OCI-LY1 (cell line): ENCODE measurements at regions not wholly inside any gene's neighbourhood (a gene's known extent, or its start where the extent isn't known, plus 50 kb on each side); places are given as distances from the start of the nearest gene placed in this dataset.

Source experiments
- H2AFZ ChIP-seq: fragments of 200-600 bp; sonication (generic), shearing (Covaris generic); 2 replicates; pipeline ENCODE4 v1.6.0; 2014; ENCODE audit warnings: antibody characterized with exemption, mild to moderate bottlenecking, low read length
- H3F3A ChIP-seq: fragments of 200-600 bp; sonication (generic), shearing (Covaris generic); 2 replicates; pipeline ENCODE4 v1.6.0; 2014; ENCODE audit warnings: mild to moderate bottlenecking, antibody characterized with exemption, low read length, moderate library complexity; ENCODE audit not compliant: insufficient read depth
- H3K27ac ChIP-seq: fragments of 200-600 bp; sonication (generic); 2 replicates; pipeline ENCODE4 v1.5.1; 2014; ENCODE audit warnings: low read length, mixed run types, mild to moderate bottlenecking, low read depth; ENCODE audit not compliant: poor library complexity, severe bottlenecking
- H3K27me3 ChIP-seq: fragments of 200-600 bp; sonication (generic); 2 replicates; pipeline ENCODE4 v1.6.0; 2014; ENCODE audit warnings: antibody characterized with exemption, mild to moderate bottlenecking, low read length, moderate library complexity; ENCODE audit not compliant: insufficient read depth
- H3K36me3 ChIP-seq: fragments of 200-600 bp; sonication (generic); 2 replicates; pipeline ENCODE4 v1.6.1; 2014; ENCODE audit warnings: mild to moderate bottlenecking, antibody characterized with exemption, low read length, moderate library complexity, mixed read lengths; ENCODE audit not compliant: insufficient read depth
- H3K4me1 ChIP-seq: fragments of 200-600 bp; sonication (generic); 2 replicates; pipeline ENCODE4 v1.5.1; 2014; ENCODE audit warnings: mild to moderate bottlenecking, low read length, moderate library complexity; ENCODE audit not compliant: insufficient read depth, severe bottlenecking
- H3K4me2 ChIP-seq: fragments of 200-600 bp; sonication (generic), shearing (Covaris generic); 2 replicates; pipeline ENCODE4 v1.6.1; 2014; ENCODE audit warnings: low read length
- H3K4me3 ChIP-seq: fragments of 200-600 bp; sonication (generic); 2 replicates; pipeline ENCODE4 v1.5.1; 2014; ENCODE audit warnings: low read length, low read depth, mild to moderate bottlenecking, mixed read lengths; ENCODE audit not compliant: poor library complexity, severe bottlenecking
- H3K79me2 ChIP-seq: fragments of 200-600 bp; shearing (Covaris generic); 2 replicates; pipeline ENCODE4 v1.6.1; 2016; ENCODE audit warnings: mixed run types, low read length, mixed read lengths; ENCODE audit not compliant: insufficient read depth
- H3K9ac ChIP-seq: fragments of 200-600 bp; sonication (generic), shearing (Covaris generic); 2 replicates; pipeline ENCODE4 v1.6.1; 2014; ENCODE audit warnings: mild to moderate bottlenecking, low read length, mixed read lengths
- H3K9me2 ChIP-seq: fragments of 200-600 bp; sonication (generic), shearing (Covaris generic); 2 replicates; pipeline ENCODE4 v1.6.1; 2014; ENCODE audit warnings: low read depth, mild to moderate bottlenecking, low read length, mixed read lengths
- H3K9me3 ChIP-seq: fragments of 200-600 bp; shearing (Covaris generic); 2 replicates; pipeline ENCODE4 v1.6.1; 2014; ENCODE audit warnings: low read length, mixed read lengths
- H4K20me1 ChIP-seq: fragments of 200-600 bp; sonication (generic), shearing (Covaris generic); 2 replicates; pipeline ENCODE4 v1.6.0; 2016; ENCODE audit warnings: mild to moderate bottlenecking, low read length; ENCODE audit not compliant: insufficient read depth
- CTCF ChIP-seq: fragments of 200-600 bp; sonication (generic), shearing (Covaris generic); IDR thresholded peaks from 2 replicates; pipeline ENCODE4 v1.5.1; 2017; ENCODE audit warnings: mild to moderate bottlenecking, antibody characterized with exemption, low read length, moderate library complexity, mixed read lengths
- EZH2 ChIP-seq: fragments of 200-600 bp; sonication (generic), shearing (Covaris generic); IDR thresholded peaks from 2 replicates; pipeline ENCODE4 v1.8.0; 2017; ENCODE audit warnings: borderline replicate concordance, mixed run types, mild to moderate bottlenecking, antibody characterized with exemption, low read length, moderate library complexity, mixed read lengths

GRCh38 chr2:180276733-180277132 is 269.6 kb upstream of the CWC22 start:
- no peak overlapping the region for H3K27ac ChIP-seq
- no peak overlapping the region for H3K4me2 ChIP-seq
- TF ChIP-seq CTCF: no peak
- H3K9me2 ChIP-seq: no peaks in the 10 kb centered on the region
- H3K4me1 ChIP-seq: no peaks in the 10 kb centered on the region
- H3K79me2 ChIP-seq: no peaks in the 10 kb centered on the region
- H4K20me1 ChIP-seq: no peaks in the 10 kb centered on the region
- no peaks in the 10 kb centered on the region for H3K36me3 ChIP-seq
- no peak overlapping the region for H3K4me3 ChIP-seq
- H2AFZ ChIP-seq: no peak overlapping the region
- no peaks in the 10 kb centered on the region for H3F3A ChIP-seq
- no peaks in the 10 kb centered on the region for H3K9me3 ChIP-seq
- H3K9ac ChIP-seq: no peak overlapping the region
- no peaks in the 10 kb centered on the region for H3K27me3 ChIP-seq

DNA sequence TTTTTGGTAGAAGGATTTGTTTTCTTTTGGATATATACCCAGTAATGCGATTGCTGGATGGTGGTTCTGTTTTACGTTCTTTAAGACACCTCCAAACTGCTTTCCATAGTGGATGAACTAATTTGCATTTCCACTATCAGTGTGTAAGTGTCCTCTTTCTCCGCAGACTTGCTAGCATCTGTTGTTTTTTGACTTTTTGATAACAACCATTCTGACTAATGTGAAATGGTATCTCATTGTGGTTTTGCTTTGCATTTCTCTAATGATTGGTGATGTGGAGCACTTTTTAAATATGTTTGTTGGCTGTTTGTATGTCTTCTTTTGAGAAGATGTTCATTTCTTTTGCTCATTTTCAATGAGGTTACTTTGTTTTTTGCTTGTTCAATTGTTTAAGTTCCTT is 260.9 kb upstream of the CWC22 start:
- Histone ChIP-seq H3K4me3 (no peak overlapping the region), H3K4me2 (no peak overlapping the region), H3K4me1 (no peaks in the 10 kb centered on the region), H3K36me3 (no peaks in the 10 kb centered on the region), H3K27me3 (no peaks in the 10 kb centered on the region), H3K9me2 (no peaks in the 10 kb centered on the region), H4K20me1 (no peaks in the 10 kb centered on the region), H3K27ac (no peak overlapping the region), H3K9me3 (no peaks in the 10 kb centered on the region), H3F3A (no peaks in the 10 kb centered on the region), H3K79me2 (no peaks in the 10 kb centered on the region), H3K9ac (no peak overlapping the region), H2AFZ (no peak overlapping the region)
- TF ChIP-seq EZH2 (no peak), CTCF (no peak)

DNA sequence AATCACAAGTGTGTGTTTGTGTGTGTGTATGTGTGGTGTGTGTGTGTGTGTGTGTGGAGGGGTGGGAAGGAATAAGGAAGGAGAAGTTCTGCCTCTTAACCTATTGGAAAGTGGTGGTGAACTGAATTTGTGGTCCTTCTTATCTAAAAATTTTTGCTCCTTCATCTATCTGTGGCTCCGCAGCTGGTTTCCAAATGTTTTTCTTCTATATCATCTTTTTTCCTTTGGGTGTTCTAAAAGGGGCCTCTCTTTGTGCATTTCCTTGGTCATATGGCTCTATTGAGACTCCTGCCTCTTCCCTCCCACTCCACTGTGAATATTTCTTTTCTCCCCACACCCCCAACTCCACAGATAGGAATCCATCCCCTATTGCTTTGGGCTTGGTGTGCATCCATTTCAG is 254.9 kb upstream of the CWC22 start:
- no peaks in the 10 kb centered on the region for H3K79me2 ChIP-seq
- no peaks in the 10 kb centered on the region for H3F3A ChIP-seq
- H3K27ac ChIP-seq: no peak overlapping the region
- H4K20me1 ChIP-seq: no peaks in the 10 kb centered on the region
- H3K4me1 ChIP-seq: no peaks in the 10 kb centered on the region
- no peak overlapping the region for H3K4me3 ChIP-seq
- no peaks in the 10 kb centered on the region for H3K9me3 ChIP-seq
- no peak overlapping the region for H3K4me2 ChIP-seq
- no peak overlapping the region for H3K9ac ChIP-seq
- no peaks in the 10 kb centered on the region for H3K27me3 ChIP-seq
- no peaks in the 10 kb centered on the region for H3K9me2 ChIP-seq
- TF ChIP-seq CTCF (no peak), EZH2 (no peak)
- H2AFZ ChIP-seq: no peak overlapping the region
- H3K36me3 ChIP-seq: no peaks in the 10 kb centered on the region
